ENCODE measurements at regions not wholly inside any gene's neighbourhood (a gene's known extent, or its start where the extent isn't known, plus 50 kb on each side); places are given as distances from the start of the nearest gene placed in this dataset.

DNA sequence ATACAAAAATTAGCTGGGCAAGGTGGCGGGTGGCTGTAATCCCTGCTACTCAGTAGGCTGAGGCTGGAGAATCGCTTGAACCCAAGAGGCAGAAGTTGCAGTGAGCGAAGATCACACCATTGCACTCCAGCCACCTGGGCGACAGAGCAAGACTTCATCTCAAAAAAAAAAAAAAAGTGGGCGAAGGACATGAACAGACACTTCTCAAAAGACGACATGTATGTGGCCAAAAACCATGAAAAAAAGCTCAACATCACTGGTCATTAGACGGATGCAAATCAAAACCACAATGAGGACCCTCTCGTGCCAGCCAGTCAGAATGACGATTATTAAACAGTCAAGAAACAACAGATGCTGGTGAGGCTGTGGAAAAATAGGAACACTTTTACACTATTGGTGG lies 344.9 kb upstream of the JARID2 start:
- intact Hi-C loops (cut with micrococcal nuclease; ENCODE audit: unreplicated experiment), result no loop called here
- ChIA-PET POLR2A (no interaction called here), CTCF (interaction anchor here (0.5 kb wide), 1 partner anchor 38 kb away, joined by 4 read pairs; no protein-coding TSS in a partner anchor)
- H3K27me3 ChIP-seq (ENCODE audit: control insufficient read depth, insufficient read depth, low read length), result no peaks in the 10 kb centered on the region
- no peaks in the 10 kb centered on the region for H3K36me3 ChIP-seq (ENCODE audit: control insufficient read depth, insufficient read depth, low read length)
- H3K9me3 ChIP-seq (ENCODE audit: control insufficient read depth, insufficient read depth, low read depth, low read length), result no peaks in the 10 kb centered on the region
- ATAC-seq (no peak), DNase-seq (ENCODE audit: low read depth, low spot score) (no peak)
- no peak overlapping the region for H3K4me3 ChIP-seq (ENCODE audit: low read depth in 2 of 2, low read length in 2 of 2)
- H3K4me1 ChIP-seq (ENCODE audit: control insufficient read depth, insufficient read depth, low read length), result no peaks in the 10 kb centered on the region
- no TSS peak for BruUV-seq (replicated peaks)
- H3K27ac ChIP-seq (ENCODE audit: low read length), result no peak overlapping the region
- TF ChIP-seq, protein P1, sequence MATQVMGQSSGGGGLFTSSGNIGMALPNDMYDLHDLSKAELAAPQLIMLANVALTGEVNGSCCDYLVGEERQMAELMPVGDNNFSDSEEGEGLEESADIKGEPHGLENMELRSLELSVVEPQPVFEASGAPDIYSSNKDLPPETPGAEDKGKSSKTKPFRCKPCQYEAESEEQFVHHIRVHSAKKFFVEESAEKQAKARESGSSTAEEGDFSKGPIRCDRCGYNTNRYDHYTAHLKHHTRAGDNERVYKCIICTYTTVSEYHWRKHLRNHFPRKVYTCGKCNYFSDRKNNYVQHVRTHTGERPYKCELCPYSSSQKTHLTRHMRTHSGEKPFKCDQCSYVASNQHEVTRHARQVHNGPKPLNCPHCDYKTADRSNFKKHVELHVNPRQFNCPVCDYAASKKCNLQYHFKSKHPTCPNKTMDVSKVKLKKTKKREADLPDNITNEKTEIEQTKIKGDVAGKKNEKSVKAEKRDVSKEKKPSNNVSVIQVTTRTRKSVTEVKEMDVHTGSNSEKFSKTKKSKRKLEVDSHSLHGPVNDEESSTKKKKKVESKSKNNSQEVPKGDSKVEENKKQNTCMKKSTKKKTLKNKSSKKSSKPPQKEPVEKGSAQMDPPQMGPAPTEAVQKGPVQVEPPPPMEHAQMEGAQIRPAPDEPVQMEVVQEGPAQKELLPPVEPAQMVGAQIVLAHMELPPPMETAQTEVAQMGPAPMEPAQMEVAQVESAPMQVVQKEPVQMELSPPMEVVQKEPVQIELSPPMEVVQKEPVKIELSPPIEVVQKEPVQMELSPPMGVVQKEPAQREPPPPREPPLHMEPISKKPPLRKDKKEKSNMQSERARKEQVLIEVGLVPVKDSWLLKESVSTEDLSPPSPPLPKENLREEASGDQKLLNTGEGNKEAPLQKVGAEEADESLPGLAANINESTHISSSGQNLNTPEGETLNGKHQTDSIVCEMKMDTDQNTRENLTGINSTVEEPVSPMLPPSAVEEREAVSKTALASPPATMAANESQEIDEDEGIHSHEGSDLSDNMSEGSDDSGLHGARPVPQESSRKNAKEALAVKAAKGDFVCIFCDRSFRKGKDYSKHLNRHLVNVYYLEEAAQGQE (IDR thresholded peaks at IDR 0.05; ENCODE audit: insufficient read depth in 1 of 2, low read depth in 2 of 2, low read length in 1 of 2), result no peak
- TF ChIP-seq SIN3A (IDR thresholded peaks at IDR 0.05; ENCODE audit: borderline replicate concordance, insufficient read depth, low read depth, low read length) (no peak), TCF7L2 (IDR thresholded peaks at IDR 0.05; ENCODE audit: low read depth, low read length) (no peak), POLR2AphosphoS5 (IDR thresholded peaks at IDR 0.05; ENCODE audit: low read depth, low read length) (no peak)
- TF ChIP-seq, protein P2, sequence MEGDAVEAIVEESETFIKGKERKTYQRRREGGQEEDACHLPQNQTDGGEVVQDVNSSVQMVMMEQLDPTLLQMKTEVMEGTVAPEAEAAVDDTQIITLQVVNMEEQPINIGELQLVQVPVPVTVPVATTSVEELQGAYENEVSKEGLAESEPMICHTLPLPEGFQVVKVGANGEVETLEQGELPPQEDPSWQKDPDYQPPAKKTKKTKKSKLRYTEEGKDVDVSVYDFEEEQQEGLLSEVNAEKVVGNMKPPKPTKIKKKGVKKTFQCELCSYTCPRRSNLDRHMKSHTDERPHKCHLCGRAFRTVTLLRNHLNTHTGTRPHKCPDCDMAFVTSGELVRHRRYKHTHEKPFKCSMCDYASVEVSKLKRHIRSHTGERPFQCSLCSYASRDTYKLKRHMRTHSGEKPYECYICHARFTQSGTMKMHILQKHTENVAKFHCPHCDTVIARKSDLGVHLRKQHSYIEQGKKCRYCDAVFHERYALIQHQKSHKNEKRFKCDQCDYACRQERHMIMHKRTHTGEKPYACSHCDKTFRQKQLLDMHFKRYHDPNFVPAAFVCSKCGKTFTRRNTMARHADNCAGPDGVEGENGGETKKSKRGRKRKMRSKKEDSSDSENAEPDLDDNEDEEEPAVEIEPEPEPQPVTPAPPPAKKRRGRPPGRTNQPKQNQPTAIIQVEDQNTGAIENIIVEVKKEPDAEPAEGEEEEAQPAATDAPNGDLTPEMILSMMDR (IDR thresholded peaks at IDR 0.05), result no peak
- in situ Hi-C loops (cut with HindIII; ENCODE audit: low pct_unique_long_range_greater_than_20kb, low sequenced_read_pairs), result no loop called here

GRCh38 chr6:14903176-14904038 lies 342.5 kb upstream of the JARID2 start:
- TF ChIP-seq POLR2AphosphoS5 (IDR thresholded peaks at IDR 0.05; ENCODE audit: low read depth, low read length) (no peak), SIN3A (IDR thresholded peaks at IDR 0.05; ENCODE audit: borderline replicate concordance, insufficient read depth, low read depth, low read length) (no peak), TCF7L2 (IDR thresholded peaks at IDR 0.05; ENCODE audit: low read depth, low read length) (no peak)
- TF ChIP-seq, protein P2 (IDR thresholded peaks at IDR 0.05), result no peak
- TF ChIP-seq, protein P1 (IDR thresholded peaks at IDR 0.05; ENCODE audit: insufficient read depth in 1 of 2, low read depth in 2 of 2, low read length in 1 of 2), result no peak
- ATAC-seq (no peak), DNase-seq (ENCODE audit: low read depth, low spot score) (no peak)
- ChIA-PET CTCF (no interaction called here), POLR2A (interaction anchor here (0.7 kb wide), 1 partner anchor 695 kb away, joined by 4 read pairs; no protein-coding TSS in a partner anchor)
- no peak overlapping the region for H3K27ac ChIP-seq (ENCODE audit: low read length)
- intact Hi-C loops (cut with micrococcal nuclease; ENCODE audit: unreplicated experiment), result no loop called here
- H3K9me3 ChIP-seq (ENCODE audit: control insufficient read depth, insufficient read depth, low read depth, low read length), result no peaks in the 10 kb centered on the region
- in situ Hi-C loops (cut with HindIII; ENCODE audit: low pct_unique_long_range_greater_than_20kb, low sequenced_read_pairs), result no loop called here
- H3K27me3 ChIP-seq (ENCODE audit: control insufficient read depth, insufficient read depth, low read length), result no peaks in the 10 kb centered on the region
- H3K4me3 ChIP-seq (ENCODE audit: low read depth in 2 of 2, low read length in 2 of 2), result no peak overlapping the region
- no TSS peak for BruUV-seq (replicated peaks)
- H3K4me1 ChIP-seq (ENCODE audit: control insufficient read depth, insufficient read depth, low read length), result no peaks in the 10 kb centered on the region
- no peaks in the 10 kb centered on the region for H3K36me3 ChIP-seq (ENCODE audit: control insufficient read depth, insufficient read depth, low read length)
